Astrocyte (in vitro differentiated cells and primary cell): ENCODE measurements at regions not wholly inside any gene's neighbourhood (a gene's known extent, or its start where the extent isn't known, plus 50 kb on each side); places are given as distances from the start of the nearest gene placed in this dataset.

Experiments used
- EZH2 ChIP-seq: IDR thresholded peaks from 2 replicates; pipeline ENCODE4 v1.6.1; 2012; ENCODE audit warnings: mild to moderate bottlenecking, low read length, inconsistent platforms; ENCODE audit not compliant: insufficient read depth
- TF ChIP-seq, protein P1 (sequence below): IDR thresholded peaks from 2 replicates; pipeline ENCODE4 v1.5.1; 2011; ENCODE audit warnings: low read depth, mild to moderate bottlenecking, inconsistent platforms, low read length, moderate library complexity; ENCODE audit not compliant: insufficient read depth

DNA sequence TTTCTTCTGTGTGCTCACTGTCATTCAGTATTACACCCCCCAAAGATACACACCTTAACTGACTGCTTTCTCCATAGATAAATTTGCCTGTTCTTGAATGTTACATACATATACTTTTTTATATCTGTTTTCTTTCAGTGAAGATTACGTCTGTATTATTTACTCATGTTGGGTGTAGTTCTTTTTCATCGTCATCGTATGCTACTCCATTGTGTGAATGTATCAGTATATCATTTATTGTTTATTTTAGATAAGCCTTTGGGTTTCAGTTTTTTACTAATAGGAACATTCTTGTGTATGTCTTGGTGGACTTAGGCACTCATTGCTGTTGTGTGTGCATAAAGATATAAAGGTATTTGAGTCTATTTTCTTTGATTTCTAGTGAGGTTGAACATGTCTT is 64.4 kb downstream of the SEPTIN7 start:
- TF ChIP-seq, protein P1, sequence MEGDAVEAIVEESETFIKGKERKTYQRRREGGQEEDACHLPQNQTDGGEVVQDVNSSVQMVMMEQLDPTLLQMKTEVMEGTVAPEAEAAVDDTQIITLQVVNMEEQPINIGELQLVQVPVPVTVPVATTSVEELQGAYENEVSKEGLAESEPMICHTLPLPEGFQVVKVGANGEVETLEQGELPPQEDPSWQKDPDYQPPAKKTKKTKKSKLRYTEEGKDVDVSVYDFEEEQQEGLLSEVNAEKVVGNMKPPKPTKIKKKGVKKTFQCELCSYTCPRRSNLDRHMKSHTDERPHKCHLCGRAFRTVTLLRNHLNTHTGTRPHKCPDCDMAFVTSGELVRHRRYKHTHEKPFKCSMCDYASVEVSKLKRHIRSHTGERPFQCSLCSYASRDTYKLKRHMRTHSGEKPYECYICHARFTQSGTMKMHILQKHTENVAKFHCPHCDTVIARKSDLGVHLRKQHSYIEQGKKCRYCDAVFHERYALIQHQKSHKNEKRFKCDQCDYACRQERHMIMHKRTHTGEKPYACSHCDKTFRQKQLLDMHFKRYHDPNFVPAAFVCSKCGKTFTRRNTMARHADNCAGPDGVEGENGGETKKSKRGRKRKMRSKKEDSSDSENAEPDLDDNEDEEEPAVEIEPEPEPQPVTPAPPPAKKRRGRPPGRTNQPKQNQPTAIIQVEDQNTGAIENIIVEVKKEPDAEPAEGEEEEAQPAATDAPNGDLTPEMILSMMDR = no peak
- TF ChIP-seq EZH2 = no peak
